NT2/D1 (cell line): ENCODE measurements at regions not wholly inside any gene's neighbourhood (a gene's known extent, or its start where the extent isn't known, plus 50 kb on each side); places are given as distances from the start of the nearest gene placed in this dataset.

Source experiments
- DNase-seq: peaks from one replicate; pipeline ENCODE4 v3.0.0-alpha.2; 2011; ENCODE audit warnings: low read depth, low spot score
- H3K27me3 ChIP-seq: 2 replicates; pipeline ENCODE4 v1.6.0; 2011; ENCODE audit warnings: mild to moderate bottlenecking; ENCODE audit not compliant: insufficient read length, insufficient read depth
- H3K36me3 ChIP-seq: 2 replicates; pipeline ENCODE4 v1.6.1; 2011; ENCODE audit warnings: mild to moderate bottlenecking, low read length, mixed read lengths; ENCODE audit not compliant: insufficient read depth, insufficient read length
- H3K4me1 ChIP-seq: 2 replicates; pipeline ENCODE4 v1.5.1; 2011; ENCODE audit not compliant: insufficient read depth, insufficient read length
- H3K4me3 ChIP-seq: 2 replicates; pipeline ENCODE4 v1.5.1; 2011; ENCODE audit warnings: low read depth; ENCODE audit not compliant: insufficient read length
- H3K9ac ChIP-seq: 2 replicates; pipeline ENCODE4 v1.6.0; 2011; ENCODE audit warnings: low read depth; ENCODE audit not compliant: insufficient read length
- H3K9me3 ChIP-seq: 2 replicates; pipeline ENCODE4 v1.5.1; 2011; ENCODE audit warnings: mild to moderate bottlenecking, low read length; ENCODE audit not compliant: insufficient read depth
- SUZ12 ChIP-seq: IDR thresholded peaks from 2 replicates; pipeline ENCODE4 v1.6.1; 2011; ENCODE audit not compliant: insufficient read length, insufficient read depth; ENCODE audit errors: extremely low read depth
- YY1 ChIP-seq: IDR thresholded peaks from 2 replicates; pipeline ENCODE4 v1.6.1; 2011; ENCODE audit not compliant: insufficient read length, insufficient read depth
- ZNF274 ChIP-seq: IDR thresholded peaks from 2 replicates; pipeline ENCODE4 v1.6.1; 2011; ENCODE audit warnings: mild to moderate bottlenecking, low read depth, low read length

DNA sequence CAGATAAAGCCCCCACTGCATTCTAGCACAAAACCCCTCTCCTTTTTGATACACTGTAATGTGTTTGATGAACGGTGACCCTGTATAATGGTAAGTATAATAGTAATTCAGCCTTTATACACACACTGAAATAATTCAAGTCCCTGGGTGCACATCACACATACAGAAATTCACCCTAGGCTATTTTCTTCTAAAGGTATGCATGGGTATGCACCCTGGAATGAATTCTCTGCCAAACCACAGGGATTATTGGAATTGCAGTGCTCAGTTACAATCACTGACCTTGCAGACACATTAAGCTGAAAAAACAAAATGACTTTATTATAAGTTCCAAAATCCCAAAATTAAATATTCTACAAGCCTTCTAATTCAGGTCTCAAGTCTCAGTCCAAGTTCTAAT, 245.9 kb upstream of the FAT3 start:
- Histone ChIP-seq H3K9me3 (no peaks in the 10 kb centered on the region), H3K9ac (no peak overlapping the region), H3K36me3 (no peaks in the 10 kb centered on the region), H3K4me3 (no peak overlapping the region), H3K4me1 (no peaks in the 10 kb centered on the region), H3K27me3 (no peaks in the 10 kb centered on the region)
- no peak for TF ChIP-seq YY1
- no peak for TF ChIP-seq SUZ12
- TF ChIP-seq ZNF274: no peak
- no peak for DNase-seq

DNA sequence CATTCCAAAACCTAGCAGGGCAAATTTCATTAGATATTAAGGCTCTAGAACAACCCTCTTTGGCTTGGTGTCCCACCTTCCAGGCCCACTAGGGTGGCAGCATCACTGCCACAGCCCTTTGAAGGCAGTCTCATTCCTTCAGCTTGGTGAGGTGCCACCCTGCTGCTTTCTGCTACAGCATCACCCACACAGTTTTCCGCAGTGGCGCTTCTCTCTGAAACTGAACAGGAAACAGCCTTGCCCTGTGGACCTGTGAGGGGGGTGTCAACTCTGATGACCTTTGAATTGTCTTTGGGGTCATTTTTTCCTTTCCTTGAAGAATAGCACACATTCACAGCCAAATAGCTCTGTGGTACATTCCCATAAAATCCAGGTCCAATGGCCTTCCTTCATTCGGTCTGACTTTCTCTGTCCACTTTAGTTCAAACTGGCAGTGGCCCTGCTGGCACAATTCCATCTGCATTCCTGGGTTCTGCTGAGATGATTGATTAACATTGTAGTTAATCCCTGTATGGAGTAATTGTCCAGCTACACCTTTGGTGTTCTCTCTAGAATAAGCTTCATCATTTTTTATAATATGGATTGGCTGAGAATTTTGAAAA, 251.9 kb upstream of the FAT3 start:
- Histone ChIP-seq H3K27me3 (no peaks in the 10 kb centered on the region), H3K36me3 (no peaks in the 10 kb centered on the region), H3K4me1 (no peaks in the 10 kb centered on the region), H3K4me3 (no peak overlapping the region), H3K9ac (no peak overlapping the region), H3K9me3 (no peaks in the 10 kb centered on the region)
- TF ChIP-seq SUZ12 (no peak), YY1 (no peak), ZNF274 (no peak)
- no peak for DNase-seq

DNA sequence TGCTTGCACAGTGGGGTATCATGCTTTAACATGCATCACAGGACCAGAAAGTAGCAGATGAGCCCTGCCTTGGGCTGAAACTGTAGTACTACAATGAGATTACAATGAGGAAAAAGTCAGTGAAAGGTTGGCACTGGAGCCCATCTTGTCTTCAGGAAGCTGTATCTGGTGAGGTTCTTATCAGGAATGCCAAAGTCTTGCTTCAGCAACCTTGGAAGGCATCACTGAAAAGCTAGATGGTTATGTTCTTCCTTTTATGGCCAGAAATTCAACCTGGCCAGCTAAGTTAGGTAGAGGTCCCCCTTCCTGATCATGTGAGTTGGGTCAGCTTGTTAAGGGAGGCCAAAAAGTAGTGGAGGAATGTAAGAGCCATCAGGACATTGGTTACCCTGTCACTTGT, 254.0 kb upstream of the FAT3 start:
- Histone ChIP-seq H3K9ac (no peak overlapping the region), H3K4me3 (no peak overlapping the region), H3K27me3 (no peaks in the 10 kb centered on the region), H3K36me3 (no peaks in the 10 kb centered on the region), H3K9me3 (no peaks in the 10 kb centered on the region), H3K4me1 (no peaks in the 10 kb centered on the region)
- TF ChIP-seq ZNF274 (no peak), SUZ12 (no peak), YY1 (no peak)
- DNase-seq: no peak

DNA sequence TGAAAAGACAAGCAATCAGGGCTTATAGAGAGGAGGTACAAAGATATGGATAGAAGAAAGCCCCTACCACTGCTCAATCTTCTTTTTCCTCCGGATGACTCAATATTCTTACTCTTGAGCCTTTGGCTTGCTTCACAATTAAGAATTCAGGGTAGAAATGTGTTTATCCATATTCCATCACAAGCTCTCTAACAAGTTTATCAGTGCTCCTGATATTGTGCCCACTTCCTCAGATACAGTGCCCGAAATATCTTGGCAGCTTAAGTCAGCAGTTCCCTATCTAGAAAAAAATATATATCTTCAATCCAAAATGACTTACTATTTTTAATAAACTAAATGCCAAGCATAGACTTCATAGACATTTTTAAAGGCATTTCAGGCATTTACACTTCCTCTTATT, 255.1 kb upstream of the FAT3 start:
- Histone ChIP-seq H3K9ac (no peak overlapping the region), H3K9me3 (no peaks in the 10 kb centered on the region), H3K4me3 (no peak overlapping the region), H3K36me3 (no peaks in the 10 kb centered on the region), H3K27me3 (no peaks in the 10 kb centered on the region), H3K4me1 (no peaks in the 10 kb centered on the region)
- DNase-seq: no peak
- TF ChIP-seq SUZ12 (no peak), ZNF274 (no peak)

DNA sequence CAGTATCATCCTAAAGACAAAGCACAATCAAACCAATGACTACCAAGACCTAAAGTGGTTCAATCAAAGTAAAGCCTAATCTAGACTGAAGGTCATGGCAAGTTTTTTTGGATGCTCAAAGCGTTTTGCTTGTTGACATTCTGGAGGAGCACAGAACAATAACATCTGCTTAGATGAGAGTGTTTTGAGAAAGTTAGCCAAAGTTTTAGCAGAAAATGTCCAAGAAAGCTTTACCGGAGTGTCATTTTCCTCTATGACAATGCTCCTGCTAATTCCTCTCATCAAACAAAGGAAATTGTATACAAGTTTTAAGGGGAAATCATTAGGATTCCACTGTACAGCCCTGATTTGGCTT, 256.9 kb upstream of the FAT3 start:
- TF ChIP-seq YY1 (no peak), SUZ12 (no peak), ZNF274 (no peak)
- H3K9me3 ChIP-seq: no peaks in the 10 kb centered on the region
- H3K4me1 ChIP-seq: no peaks in the 10 kb centered on the region
- H3K9ac ChIP-seq: no peak overlapping the region
- no peaks in the 10 kb centered on the region for H3K27me3 ChIP-seq
- no peak for DNase-seq
- no peak overlapping the region for H3K4me3 ChIP-seq
- no peaks in the 10 kb centered on the region for H3K36me3 ChIP-seq

DNA sequence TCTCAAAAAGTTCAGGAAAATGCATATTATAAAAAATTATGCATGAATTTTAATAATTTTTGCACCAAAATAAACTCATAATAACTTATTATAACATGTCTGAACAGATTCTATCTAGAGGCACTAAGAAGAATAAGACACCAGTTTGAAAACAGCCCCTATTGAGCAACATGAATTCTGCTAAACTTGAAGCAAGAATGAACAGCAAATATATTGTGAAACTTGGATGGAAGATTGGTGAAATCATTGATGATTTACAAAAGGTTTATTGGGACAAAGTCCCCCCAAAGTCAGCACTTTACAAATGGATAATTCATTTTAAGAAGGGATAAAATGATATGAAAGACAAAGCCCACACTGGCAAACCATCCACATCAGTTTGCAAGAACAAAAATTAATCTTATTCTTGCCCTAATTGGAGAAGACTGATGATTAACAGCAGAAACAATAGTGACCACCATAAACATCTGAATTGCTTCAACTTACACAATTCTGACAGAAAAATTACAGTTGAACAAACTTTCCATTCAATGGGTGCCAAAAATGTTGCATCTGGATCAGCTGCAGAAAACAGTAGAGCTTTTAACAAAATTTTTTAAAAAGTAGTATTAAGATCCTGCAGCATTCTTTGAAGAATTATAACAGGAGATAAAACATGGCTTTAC, 257.5 kb upstream of the FAT3 start:
- H3K4me1 ChIP-seq: no peaks in the 10 kb centered on the region
- TF ChIP-seq YY1 (no peak), ZNF274 (no peak), SUZ12 (no peak)
- no peaks in the 10 kb centered on the region for H3K36me3 ChIP-seq
- H3K4me3 ChIP-seq: no peak overlapping the region
- no peaks in the 10 kb centered on the region for H3K27me3 ChIP-seq
- H3K9ac ChIP-seq: no peak overlapping the region
- DNase-seq: no peak
- no peaks in the 10 kb centered on the region for H3K9me3 ChIP-seq

DNA sequence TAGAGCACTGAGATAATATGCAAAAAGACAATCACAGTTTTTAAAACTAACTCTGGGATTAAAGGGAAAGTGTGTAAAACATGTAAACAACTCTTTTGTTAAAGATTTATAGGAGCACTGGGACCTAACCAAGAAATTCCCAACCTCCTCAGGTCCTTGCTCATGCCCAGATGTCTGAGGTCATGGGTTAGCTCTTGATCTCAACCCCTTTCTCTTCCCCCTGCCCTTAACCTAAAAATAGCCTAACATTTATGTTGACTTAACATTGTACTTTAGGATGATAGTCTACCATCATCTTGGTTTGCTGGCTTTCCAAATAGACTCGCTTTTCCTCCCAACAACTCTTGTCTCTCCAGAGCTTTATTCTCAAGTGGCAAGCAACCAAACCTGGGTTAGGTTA, 258.2 kb upstream of the FAT3 start:
- H3K4me1 ChIP-seq: no peaks in the 10 kb centered on the region
- H3K36me3 ChIP-seq: no peaks in the 10 kb centered on the region
- no peak for TF ChIP-seq YY1
- TF ChIP-seq SUZ12: no peak
- TF ChIP-seq ZNF274: no peak
- H3K27me3 ChIP-seq: no peaks in the 10 kb centered on the region
- no peak overlapping the region for H3K4me3 ChIP-seq
- H3K9ac ChIP-seq: no peak overlapping the region
- H3K9me3 ChIP-seq: no peaks in the 10 kb centered on the region
- DNase-seq: no peak

DNA sequence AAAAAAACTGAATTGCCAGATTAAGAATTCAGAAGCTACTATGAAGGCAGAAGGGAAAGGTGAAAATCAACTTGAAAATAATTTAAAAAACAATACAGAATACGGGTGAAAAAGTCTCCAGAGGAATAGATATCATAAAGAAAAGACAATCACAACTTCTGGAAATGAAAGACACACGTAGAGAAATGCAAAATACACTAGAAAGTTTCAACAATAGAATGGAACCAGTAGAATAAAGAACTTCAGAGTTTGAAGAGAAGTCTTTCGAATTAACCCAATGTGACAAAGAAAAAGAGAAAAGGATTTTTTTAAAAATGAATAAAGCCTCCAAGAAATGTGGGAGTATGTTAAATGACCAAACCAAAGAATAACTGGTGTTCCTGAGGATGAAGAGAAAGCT, 263.8 kb upstream of the FAT3 start:
- no peak for DNase-seq
- H3K36me3 ChIP-seq: no peaks in the 10 kb centered on the region
- H3K9ac ChIP-seq: no peak overlapping the region
- TF ChIP-seq YY1: no peak
- no peak for TF ChIP-seq ZNF274
- no peak for TF ChIP-seq SUZ12
- no peak overlapping the region for H3K4me3 ChIP-seq
- H3K9me3 ChIP-seq: no peaks in the 10 kb centered on the region
- no peaks in the 10 kb centered on the region for H3K4me1 ChIP-seq
- H3K27me3 ChIP-seq: no peaks in the 10 kb centered on the region
